HG03103 (cell line): ENCODE measurements at regions not wholly inside any gene's neighbourhood (a gene's known extent, or its start where the extent isn't known, plus 50 kb on each side); places are given as distances from the start of the nearest gene placed in this dataset.

ENCODE experiments used
- ATAC-seq: cut with Tn5 transposase; IDR thresholded peaks from one replicate; pipeline ENCODE4 v1.9.1; 2021; ENCODE audit warnings: low read depth; ENCODE audit not compliant: unreplicated experiment

DNA sequence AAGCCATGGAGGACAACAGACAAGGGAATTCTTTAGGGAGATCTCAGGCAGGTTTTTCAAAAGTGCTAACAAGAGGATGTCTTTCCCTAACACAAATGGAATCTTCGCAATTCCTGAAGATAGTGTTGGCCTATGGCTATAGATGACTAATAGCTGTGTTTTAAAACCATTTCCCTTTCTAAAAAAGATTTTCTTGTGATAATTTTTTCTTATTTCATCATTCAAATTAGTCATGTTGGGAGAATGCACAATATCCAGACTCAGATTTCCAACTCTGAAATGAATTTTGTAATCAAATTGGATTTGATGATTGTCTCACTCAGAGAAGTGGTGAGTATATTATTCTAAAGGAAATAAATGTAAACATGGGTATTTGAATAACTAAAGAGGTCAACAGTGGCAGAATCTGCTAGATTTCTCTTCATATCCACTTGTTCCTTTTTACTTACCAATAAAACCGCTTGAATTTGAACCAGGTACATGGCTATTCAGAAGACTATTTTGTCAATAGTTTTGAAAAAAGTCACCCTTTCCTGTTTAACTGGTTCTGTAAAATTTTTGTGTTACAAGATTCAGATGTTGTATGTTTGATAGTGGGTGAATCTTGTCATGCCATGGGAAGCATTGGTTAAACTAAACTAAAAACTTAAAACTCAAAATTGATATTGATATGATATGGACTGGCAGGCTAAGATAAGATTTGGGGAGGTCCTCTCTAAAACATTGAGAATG lies 1223.7 kb upstream of the EYS start:
- no peak for ATAC-seq

DNA sequence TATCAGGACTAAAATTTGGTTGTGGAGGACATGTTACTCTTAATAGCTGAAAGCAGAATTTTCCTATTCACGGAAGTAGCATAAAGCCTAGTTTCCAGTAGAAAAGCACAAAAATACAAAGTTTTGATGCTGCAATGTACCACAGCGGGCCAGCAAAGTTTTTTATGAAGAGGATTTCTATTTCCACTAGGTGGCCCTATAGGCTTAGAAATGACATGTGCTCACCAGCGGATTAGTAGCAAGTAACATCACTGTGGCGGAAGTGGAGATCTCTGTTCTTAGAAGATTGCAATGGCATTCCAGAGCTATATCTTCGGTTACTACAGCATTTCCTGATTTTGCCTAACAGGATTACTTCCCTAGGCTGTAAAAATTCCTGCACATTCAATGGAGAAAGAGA lies 1219.0 kb upstream of the EYS start:
- ATAC-seq: no peak

DNA sequence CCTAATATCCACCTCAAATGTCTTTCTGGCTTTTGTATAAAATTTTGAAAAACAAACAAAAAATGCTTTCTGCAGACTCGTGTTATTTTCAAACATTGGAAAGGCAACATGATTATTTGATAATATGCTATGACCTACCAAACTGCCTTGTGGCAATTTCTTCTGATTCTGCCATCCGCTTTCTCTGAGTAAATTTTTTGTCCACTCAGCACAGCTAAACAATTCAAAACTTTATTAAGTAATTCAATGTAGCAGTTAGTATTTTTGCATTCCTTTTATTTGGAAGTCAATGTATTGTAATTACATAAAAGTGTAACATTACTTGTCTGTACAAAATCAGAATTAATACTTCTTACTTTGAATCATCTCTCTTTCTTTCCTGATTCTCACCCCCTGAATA lies 1206.6 kb upstream of the EYS start:
- ATAC-seq: no peak

DNA sequence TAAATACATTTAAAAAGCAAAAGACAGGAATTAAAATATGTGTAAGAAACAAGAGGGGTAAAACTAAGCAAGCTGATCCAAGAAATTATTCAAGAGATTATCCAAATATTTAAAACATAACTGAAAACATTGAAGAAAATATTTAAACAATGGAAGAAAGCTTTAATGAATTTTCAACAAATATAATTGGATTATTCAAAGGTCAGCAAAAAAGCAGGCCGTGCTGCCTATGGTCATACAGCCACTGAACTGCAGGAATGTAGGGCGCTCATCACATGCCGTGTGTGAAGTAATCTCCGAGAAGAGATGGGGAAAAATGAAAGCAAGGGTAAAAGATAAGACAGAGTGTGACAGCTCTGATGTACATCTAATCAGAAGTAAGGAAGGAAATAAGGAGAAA lies 1195.4 kb upstream of the EYS start:
- ATAC-seq: no peak

GRCh38 chr6:66900133-66901083 lies 1193.4 kb upstream of the EYS start:
- no peak for ATAC-seq

- ATAC-seq: no peak
Measured at GRCh38 chr6:66897576-66897975, 1190.5 kb upstream of the EYS start.

DNA sequence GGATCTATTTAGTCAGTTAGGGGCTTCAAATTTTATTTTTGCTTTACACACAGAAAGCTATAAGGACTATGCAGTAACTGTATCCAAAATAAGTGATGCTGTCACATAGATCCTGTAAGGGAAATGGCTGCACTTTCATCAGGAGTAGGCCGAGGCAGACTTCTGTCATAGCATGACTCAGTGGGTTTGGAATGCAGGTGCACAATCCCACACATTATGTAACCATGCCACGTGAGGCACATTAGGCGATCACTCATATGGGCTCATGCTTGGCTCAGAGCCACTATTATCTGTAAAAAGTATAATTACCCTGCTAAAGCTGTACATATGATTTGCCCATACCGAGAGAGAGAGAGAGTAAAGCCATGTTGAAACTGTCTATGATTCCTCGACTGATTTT lies 1189.4 kb upstream of the EYS start:
- ATAC-seq: no peak

DNA sequence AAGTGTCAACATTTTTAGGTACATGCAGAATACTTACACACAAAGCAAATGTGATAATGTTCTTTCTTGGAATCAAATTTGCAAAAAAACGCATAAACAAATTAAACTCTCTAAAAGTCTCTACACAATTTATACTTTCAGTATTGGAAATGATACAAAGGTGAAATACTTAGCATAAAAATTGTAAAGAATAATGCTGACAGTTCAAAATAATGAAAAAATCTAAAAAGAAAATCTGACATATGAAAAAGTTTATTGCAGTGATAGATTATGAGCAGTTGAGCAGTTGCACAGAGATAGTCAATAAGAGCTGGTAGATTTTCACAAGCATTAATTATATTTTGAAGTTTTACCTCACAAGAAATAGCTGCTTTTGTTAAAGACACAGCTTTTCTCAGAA lies 1176.4 kb upstream of the EYS start:
- ATAC-seq: no peak

DNA sequence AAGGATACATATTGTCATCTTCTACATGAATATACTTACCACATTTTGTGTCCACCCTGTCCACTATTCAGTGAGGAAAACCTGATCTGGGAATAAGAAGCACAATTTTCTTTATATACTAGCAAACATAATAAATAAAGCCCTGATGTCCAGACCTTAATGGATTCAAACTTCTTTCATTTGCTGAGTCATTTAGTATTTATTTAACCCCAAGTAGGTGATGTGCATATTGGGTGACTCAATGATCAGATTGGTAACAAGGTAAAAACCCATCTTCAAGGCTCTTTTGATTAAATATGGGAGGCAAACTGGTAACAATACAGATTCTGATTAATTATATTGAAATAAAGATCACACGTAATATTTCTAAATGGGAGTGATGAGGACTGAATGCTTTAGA lies 1159.8 kb upstream of the EYS start:
- ATAC-seq: no peak

GRCh38 chr6:66865771-66866170 lies 1158.7 kb upstream of the EYS start:
- no peak for ATAC-seq

DNA sequence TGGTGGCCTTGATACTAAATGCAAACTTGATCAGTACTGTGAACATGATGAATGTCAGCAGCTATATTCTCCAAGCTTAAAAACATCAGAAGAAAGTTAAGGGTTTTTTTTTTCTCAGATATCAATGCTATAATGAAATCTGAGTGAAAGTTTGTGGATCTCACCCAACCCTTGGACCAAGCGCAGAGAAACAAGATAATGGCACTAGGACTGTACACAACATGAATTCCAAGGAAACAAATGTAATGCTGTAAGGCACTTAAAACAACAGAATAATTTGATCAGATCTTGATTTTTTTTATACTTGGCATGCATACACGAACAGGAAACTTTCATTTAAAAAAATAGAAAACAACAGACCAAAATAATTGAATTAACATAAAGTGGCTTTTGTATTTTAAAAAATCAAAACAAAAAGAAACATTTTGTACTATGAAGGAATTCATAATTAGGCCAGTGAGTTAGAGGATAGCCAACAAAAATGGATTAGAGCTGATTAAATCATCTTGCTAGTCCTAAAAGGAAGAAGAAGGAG lies 1154.0 kb upstream of the EYS start:
- ATAC-seq: no peak

DNA sequence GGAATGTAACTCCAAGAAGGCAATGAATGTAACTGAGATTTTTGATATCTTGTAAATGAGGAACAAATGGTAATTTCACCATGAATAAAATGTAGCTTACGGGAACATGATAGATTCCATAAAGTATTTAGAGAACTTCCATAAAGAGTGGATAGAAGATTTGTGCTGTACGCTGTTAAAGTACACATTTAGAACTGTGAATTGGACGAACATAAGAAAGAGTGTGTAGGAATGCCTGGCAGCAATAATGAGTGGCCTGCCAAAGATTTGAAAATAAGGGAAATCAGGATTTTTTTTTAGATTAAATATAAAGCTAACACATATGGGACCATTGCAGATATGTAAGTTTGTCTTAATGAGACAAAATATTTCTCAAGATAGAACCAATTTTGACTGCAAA lies 1153.3 kb upstream of the EYS start:
- ATAC-seq: no peak

- ATAC-seq: no peak
Measured at GRCh38 chr6:66858196-66858595, 1151.2 kb upstream of the EYS start.

- no peak for ATAC-seq
Measured at GRCh38 chr6:66854014-66854413, 1147.0 kb upstream of the EYS start.

DNA sequence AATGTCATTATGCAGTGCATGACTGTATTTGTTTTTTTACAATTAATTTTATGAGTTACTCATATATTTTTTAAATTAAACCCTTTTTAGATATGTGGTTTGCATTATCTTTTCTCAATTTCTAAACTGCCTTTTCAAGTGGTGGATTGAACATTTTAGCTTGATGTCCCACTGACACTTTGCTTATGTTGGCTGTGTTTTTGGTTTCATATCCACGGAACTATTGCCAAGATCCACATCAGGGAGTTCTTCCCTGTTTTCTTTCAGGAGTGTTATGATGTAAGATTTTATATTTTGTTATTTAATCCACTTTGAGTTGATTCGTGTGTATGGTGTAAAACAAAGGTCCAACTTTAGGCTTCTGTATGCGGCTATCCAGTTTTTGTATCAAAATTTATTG lies 1144.9 kb upstream of the EYS start:
- no peak for ATAC-seq

DNA sequence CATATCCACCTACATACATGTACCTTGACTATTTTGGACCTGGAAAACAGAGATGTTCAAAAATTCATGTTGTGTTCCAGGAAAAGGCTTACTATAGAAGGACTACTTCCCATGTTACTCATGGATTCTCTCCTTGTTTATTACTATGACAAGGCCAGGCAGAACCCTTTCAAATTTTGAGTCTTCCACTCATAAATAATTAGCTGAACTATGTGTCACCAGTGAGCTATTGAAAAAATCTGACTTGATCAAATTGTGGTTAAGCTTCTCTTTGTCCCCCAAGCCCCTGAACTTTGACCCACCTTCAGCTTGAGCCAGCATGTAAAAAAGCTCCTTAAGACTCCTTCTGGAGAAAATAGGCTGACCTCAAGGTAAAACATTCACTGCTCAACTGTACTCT lies 1142.8 kb upstream of the EYS start:
- ATAC-seq: no peak

- ATAC-seq: no peak
Measured at GRCh38 chr6:66848244-66848953, 1141.4 kb upstream of the EYS start.

DNA sequence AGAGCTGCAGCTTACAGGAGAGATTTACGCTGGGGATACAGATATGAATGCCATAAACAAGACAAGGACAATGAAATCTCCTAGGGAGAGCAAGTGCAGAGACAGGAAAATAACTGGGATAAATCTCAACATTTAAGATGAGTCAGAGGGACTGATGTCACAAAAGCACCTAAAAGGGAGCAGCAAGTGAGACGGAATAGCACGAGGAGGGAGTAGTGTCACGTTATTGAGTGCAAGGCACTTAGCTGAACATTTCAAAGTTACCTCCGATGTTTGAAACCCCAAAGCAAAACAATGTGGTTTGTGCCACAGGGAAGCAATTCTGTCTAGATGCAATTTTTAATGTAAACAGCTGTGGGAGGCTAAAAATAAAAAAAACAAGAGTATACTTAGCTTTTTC lies 1131.7 kb upstream of the EYS start:
- ATAC-seq: no peak

- no peak for ATAC-seq
Measured at GRCh38 chr6:66825539-66825938, 1118.5 kb upstream of the EYS start.

GRCh38 chr6:66814156-66814555 lies 1107.1 kb upstream of the EYS start:
- no peak for ATAC-seq

- no peak for ATAC-seq
Measured at GRCh38 chr6:66808771-66809170, 1101.7 kb upstream of the EYS start.
